Mesothelial cell of epicardium (in vitro differentiated cells): ENCODE measurements at regions not wholly inside any gene's neighbourhood (a gene's known extent, or its start where the extent isn't known, plus 50 kb on each side); places are given as distances from the start of the nearest gene placed in this dataset.

Source experiments
- DNase-seq, 2 experiments: peaks; one replicate each; pipeline ENCODE4 v3.0.0; 2021; ENCODE audit warnings: low spot score in 2 of 2; ENCODE audit not compliant: unreplicated experiment in 2 of 2
- H3K27ac Mint-ChIP-seq: 2 replicates; pipeline ENCODE4 v1.8.0; 2021; ENCODE audit warnings: mixed read lengths
- H3K27me3 Mint-ChIP-seq: 2 replicates; pipeline ENCODE4 v1.8.0; 2021; ENCODE audit warnings: low read depth, mixed read lengths
- H3K36me3 Mint-ChIP-seq: 2 replicates; pipeline ENCODE4 v1.8.0; 2021; ENCODE audit warnings: mixed read lengths
- H3K4me1 Mint-ChIP-seq: 2 replicates; pipeline ENCODE4 v1.8.0; 2021; ENCODE audit warnings: mixed read lengths
- H3K4me3 Mint-ChIP-seq: 2 replicates; pipeline ENCODE4 v1.8.0; 2021; ENCODE audit warnings: mild to moderate bottlenecking, moderate library complexity, mixed read lengths
- H3K9me3 Mint-ChIP-seq: 2 replicates; pipeline ENCODE4 v1.8.0; 2021; ENCODE audit warnings: mixed read lengths
- TF ChIP-seq, protein P1 (sequence below): fragments of 200-600 bp; sonication (generic); IDR thresholded peaks from one replicate; pipeline ENCODE4 v1.5.0; 2021; ENCODE audit warnings: antibody characterized with exemption; ENCODE audit not compliant: unreplicated experiment

GRCh38 chr22:48670731-48671130 lies 1156.9 kb downstream of the BRD1 start:
- Mint-ChIP-seq H3K27ac (no peak overlapping the region), H3K27me3 (no peaks in the 10 kb centered on the region), H3K4me1 (no peaks in the 10 kb centered on the region), H3K36me3 (no peaks in the 10 kb centered on the region), H3K9me3 (peaks cover 23% of the 10 kb centered on the region), H3K4me3 (no peak overlapping the region)
- DNase-seq = no peak
- TF ChIP-seq, protein P1, sequence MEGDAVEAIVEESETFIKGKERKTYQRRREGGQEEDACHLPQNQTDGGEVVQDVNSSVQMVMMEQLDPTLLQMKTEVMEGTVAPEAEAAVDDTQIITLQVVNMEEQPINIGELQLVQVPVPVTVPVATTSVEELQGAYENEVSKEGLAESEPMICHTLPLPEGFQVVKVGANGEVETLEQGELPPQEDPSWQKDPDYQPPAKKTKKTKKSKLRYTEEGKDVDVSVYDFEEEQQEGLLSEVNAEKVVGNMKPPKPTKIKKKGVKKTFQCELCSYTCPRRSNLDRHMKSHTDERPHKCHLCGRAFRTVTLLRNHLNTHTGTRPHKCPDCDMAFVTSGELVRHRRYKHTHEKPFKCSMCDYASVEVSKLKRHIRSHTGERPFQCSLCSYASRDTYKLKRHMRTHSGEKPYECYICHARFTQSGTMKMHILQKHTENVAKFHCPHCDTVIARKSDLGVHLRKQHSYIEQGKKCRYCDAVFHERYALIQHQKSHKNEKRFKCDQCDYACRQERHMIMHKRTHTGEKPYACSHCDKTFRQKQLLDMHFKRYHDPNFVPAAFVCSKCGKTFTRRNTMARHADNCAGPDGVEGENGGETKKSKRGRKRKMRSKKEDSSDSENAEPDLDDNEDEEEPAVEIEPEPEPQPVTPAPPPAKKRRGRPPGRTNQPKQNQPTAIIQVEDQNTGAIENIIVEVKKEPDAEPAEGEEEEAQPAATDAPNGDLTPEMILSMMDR = no peak

GRCh38 chr22:48669986-48670716 lies 1157.5 kb downstream of the BRD1 start:
- H3K36me3 Mint-ChIP-seq = no peaks in the 10 kb centered on the region
- TF ChIP-seq, protein P1 = no peak
- DNase-seq = no peak
- no peak overlapping the region for H3K27ac Mint-ChIP-seq
- no peak overlapping the region for H3K4me3 Mint-ChIP-seq
- peaks cover 23% of the 10 kb centered on the region for H3K9me3 Mint-ChIP-seq
- no peaks in the 10 kb centered on the region for H3K4me1 Mint-ChIP-seq
- H3K27me3 Mint-ChIP-seq = no peaks in the 10 kb centered on the region

- Mint-ChIP-seq H3K4me3 (no peak overlapping the region), H3K4me1 (no peaks in the 10 kb centered on the region), H3K27ac (no peak overlapping the region), H3K9me3 (peaks cover 28% of the 10 kb centered on the region), H3K27me3 (no peaks in the 10 kb centered on the region), H3K36me3 (no peaks in the 10 kb centered on the region)
- TF ChIP-seq, protein P1 = no peak
- no peak for DNase-seq
Observed at GRCh38 chr22:48669226-48669625, 1158.4 kb downstream of the BRD1 start.

- Mint-ChIP-seq H3K9me3 (peaks cover 18% of the 10 kb centered on the region), H3K27me3 (no peaks in the 10 kb centered on the region), H3K4me3 (no peak overlapping the region), H3K4me1 (no peaks in the 10 kb centered on the region), H3K27ac (no peak overlapping the region), H3K36me3 (no peaks in the 10 kb centered on the region)
- TF ChIP-seq, protein P1 = no peak
- no peak for DNase-seq
Observed at GRCh38 chr22:48667289-48667688, 1160.4 kb downstream of the BRD1 start.

- TF ChIP-seq, protein P1 = no peak
- H3K36me3 Mint-ChIP-seq = no peaks in the 10 kb centered on the region
- H3K27ac Mint-ChIP-seq = no peak overlapping the region
- H3K4me3 Mint-ChIP-seq = no peak overlapping the region
- no peak for DNase-seq
- H3K9me3 Mint-ChIP-seq = peaks cover 11% of the 10 kb centered on the region
- H3K27me3 Mint-ChIP-seq = no peaks in the 10 kb centered on the region
- H3K4me1 Mint-ChIP-seq = no peaks in the 10 kb centered on the region
Observed at GRCh38 chr22:48666620-48667019, 1161.1 kb downstream of the BRD1 start.
